NCI-H748 (cell line): ENCODE measurements at regions not wholly inside any gene's neighbourhood (a gene's known extent, or its start where the extent isn't known, plus 50 kb on each side); places are given as distances from the start of the nearest gene placed in this dataset.
"Not testable (repeated sequence)": the region's sequence is repeated elsewhere in the genome, so short reads cannot be mapped to it uniquely, and the experiment has no call there.

ENCODE experiments used
- DNase-seq: peaks from one replicate; lab custom pipeline; 2025; ENCODE audit not compliant: unreplicated experiment; lab: John Stamatoyannopoulos, UW

DNA sequence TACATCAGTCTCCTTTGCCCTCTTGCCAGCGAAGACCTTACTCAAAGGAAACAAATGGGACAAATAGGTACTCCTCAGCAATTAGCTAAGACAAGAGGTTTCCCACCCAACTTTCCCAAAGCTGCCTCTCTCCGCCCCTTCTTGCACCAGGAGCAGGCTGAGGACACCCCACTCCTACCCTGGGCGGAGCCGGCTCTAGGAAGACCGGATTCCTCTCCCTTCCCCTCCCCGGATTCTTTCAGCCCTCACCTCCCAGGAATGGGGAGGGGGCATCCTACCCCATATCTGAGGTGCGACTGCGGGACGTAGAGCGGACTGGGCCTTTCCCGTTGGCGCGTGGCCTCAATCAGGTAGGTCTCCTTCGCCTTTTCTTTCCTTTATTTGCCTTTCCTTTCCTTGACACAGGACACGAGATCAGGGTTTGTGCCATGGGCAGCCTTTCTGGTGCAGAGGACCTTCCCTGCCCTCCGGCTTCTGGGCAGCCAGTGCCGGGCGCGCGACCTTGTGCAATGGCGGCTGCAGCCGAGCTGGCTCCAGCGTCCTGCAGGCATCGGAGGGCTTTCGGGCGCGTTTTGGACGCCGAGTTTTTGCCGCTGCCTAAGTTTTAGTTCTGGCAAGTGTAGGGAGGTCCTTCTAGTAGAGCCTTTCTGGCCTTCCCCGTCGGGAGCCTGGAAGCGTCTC is 279.9 kb downstream of the PLS3 start:
- not testable (repeated sequence) for DNase-seq

DNA sequence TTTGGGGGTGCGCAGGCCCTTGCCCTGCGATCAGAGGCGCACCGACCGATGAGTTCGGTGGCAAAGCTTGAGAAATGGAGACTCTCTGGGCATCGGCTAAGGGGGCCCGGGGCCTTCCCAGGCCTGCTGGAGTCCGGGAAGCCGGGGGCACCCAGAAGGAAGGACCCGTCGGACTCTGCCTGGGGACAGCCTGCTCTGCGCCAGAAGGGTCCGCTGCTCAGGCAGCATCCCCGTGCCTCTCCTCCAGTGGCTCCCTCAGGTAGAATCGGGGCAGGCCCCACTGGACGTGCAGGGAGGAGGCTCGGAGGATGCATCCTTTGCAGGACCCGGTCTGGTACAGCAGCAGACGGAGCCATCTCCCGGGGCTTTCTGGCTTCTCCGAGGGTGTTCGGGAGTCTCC is 290.0 kb downstream of the PLS3 start:
- not testable (repeated sequence) for DNase-seq

DNA sequence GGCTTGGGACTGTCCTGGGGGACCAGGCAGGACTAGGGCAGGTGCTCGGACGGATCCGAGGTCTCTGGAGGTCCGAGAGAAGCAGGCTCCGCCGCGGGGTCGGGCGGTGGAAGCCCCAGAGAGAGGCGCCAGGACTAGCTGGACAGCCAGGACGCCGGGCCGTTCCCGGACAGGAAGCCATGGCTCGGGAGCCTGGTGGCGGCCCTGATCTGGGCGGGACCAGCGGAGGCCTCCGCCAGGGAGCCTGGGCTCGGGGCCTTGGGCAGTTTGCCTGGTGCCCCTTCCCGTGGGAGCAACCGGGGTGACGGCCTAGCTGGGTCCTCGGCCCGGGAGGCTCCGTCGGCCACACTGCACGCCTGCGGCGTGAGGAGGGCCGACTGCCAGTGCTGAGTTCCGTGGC is 292.3 kb downstream of the PLS3 start:
- DNase-seq = not testable (repeated sequence)

DNA sequence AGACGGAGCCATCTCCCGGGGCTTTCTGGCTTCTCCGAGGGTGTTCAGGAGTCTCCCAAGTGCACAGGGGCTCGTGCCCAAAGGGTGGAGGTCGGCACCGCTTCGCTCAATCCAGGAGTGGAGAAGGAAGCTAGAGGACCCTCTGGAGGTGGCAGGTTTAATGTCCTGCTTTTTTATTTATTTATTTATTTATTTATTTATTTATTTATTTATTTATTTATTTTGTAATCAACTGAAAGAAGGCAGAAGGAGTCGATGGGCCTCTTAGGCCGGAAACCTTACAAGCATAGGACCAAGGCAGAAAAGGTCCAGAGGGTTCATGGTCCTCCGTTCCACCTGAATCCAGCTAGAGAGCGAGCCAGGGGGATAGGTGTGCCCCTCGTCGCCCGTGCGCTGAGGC is 289.4 kb upstream of the AGTR2 start:
- DNase-seq = not testable (repeated sequence)

DNA sequence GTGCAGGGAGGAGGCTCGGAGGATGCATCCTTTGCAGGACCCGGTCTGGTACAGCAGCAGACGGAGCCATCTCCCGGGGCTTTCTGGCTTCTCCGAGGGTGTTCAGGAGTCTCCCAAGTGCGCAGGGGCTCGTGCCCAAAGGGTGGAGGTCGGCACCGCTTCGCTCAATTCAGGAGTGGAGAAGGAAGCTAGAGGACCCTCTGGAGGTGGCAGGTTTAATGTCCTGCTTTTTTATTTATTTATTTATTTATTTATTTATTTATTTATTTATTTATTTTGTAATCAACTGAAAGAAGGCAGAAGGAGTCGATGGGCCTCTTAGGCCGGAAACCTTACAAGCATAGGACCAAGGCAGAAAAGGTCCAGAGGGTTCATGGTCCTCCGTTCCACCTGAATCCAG is 286.4 kb upstream of the AGTR2 start:
- DNase-seq = not testable (repeated sequence)

DNA sequence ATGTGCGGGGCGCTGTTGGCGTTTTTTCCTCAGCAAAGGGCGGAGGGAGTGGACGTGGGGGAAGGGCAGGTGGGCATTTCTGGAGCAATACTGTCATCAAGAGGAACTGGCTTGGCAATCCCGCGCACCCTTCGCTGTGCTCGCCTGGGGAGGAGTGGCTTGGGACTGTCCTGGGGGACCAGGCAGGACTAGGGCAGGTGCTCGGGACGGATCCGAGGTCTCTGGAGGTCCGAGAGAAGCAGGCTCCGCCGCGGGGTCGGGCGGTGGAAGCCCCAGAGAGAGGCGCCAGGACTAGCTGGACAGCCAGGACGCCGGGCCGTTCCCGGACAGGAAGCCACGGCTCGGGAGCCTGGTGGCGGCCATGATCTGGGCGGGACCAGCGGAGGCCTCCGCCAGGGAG is 282.5 kb upstream of the AGTR2 start:
- not testable (repeated sequence) for DNase-seq

- not testable (repeated sequence) for DNase-seq
Observed at GRCh38 chrX:115888519-115888918, 282.0 kb upstream of the AGTR2 start.

DNA sequence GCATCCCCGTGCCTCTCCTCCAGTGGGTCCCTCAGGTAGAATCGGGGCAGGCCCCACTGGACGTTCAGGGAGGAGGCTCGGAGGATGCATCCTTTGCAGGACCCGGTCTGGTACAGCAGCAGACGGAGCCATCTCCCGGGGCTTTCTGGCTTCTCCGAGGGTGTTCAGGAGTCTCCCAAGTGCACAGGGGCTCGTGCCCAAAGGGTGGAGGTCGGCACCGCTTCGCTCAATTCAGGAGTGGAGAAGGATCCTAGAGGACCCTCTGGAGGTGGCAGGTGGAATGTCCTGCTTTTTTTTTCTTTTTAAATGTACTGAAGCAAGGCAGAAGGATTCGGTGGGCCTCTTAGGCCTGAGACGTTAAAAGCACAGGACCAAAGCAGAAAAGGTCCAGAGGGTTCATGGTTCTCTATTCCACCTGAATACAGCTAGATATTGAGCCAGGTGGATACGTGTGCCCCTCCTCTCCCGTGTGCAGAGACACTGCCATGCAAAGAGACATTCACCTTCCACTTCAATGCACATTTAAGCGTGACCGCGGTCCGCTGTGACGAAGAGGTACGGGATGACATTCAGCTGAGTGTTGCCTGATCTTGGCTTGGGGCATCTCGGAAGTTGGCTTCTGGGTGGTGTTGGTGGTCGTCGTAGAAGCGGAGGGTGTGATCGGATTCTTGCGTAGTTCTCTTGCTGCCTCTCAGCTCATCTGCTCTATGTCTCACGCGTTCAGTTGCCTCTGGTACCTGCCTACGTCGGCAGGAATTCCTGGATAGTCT is 281.2 kb upstream of the AGTR2 start:
- DNase-seq = no peak

GRCh38 chrX:115892056-115892708 is 278.4 kb upstream of the AGTR2 start:
- DNase-seq = no peak

DNA sequence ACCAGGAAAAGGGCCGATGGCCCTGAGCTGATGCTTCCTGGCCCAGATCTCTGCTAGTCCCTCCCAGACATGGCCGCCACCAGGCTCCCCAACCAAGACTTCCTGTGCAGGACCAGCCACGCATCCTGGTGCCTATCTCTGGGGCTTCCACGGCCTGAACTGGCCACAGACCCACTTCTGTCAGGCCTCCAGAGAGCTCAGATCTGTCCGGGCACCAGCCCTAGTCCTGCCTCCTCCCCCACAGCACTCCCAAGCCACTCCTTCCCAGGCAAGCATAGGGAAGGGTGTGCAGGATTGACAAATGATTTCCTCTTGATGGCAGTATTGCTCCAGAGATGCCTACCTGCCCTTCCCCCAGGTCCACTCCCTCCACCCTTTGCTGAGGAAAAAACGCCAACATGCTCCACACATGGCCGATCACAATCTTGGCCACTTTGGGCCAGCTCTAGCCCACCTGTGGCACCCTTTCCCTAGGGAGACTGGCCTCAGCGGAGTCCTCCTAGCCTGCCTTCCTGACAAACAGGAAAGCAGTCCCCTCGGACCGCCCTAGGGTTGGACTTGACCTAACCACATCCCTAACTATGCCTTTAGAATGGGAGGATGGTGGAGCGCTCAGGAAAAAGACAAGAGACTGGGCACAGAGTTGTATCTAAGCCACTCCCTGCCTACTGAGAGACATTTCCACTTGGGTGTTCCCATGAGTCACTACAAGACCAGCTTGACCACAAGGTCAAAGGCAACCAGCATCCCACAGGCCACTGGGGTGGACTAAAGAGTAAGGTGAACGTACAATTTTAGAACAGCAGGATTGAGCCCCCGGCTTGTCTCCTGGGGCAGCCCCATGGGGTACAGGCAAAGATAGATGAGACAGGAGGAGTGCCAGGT is 277.5 kb upstream of the AGTR2 start:
- peak; percentile 38 for DNase-seq

DNA sequence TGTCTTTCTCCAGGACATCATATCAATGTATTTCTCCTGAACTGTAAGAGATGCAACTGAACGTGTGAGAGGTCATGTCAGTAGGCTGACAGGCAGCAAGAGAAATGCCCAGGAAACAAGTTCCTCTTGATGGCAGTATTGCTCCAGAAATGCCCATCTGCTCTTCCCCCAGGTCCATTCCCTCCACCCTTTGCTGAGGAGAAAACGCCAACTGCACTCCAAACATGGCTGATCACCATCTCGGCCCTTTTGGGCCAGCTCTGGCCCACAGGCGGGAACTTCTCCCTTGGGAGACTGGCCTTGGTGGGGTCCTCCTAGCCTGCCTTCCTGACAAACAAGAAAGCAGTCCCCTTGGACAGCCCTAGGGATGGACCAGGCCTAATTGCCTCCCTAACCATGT is 276.5 kb upstream of the AGTR2 start:
- DNase-seq = peak; percentile 33

DNA sequence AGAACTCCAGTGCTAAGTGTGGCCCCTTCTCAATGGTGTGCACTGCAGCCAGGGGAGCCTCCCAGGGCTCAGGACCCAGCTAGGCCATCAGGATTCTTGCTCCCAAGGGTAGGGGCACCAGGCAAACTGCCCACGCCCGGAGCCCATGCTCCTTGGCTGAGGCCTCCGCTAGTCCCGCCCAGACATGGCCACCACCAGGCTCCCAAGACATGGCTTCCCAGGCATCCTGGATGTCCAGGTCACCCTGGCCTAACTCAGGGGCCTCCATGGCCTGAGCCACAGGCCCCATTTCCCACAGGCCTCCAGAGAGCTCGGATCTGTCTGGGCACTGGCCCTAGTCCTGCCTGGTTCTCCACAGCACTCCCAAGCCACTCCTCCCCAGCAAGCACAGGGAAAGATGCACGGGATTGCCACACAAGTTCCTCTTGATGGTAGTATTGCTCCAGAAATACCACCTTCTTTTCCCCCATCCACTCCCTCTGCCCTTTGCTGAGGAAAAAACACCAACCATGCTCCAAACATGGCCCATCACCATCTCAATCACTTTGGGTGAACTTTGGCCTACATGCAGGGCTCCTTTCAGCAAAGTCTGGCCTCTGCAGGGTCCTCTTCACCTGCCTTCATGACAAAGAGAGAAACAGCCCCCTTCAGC is 274.7 kb upstream of the AGTR2 start:
- no peak for DNase-seq

- no peak for DNase-seq
Observed at GRCh38 chrX:115896362-115896761, 274.2 kb upstream of the AGTR2 start.

DNA sequence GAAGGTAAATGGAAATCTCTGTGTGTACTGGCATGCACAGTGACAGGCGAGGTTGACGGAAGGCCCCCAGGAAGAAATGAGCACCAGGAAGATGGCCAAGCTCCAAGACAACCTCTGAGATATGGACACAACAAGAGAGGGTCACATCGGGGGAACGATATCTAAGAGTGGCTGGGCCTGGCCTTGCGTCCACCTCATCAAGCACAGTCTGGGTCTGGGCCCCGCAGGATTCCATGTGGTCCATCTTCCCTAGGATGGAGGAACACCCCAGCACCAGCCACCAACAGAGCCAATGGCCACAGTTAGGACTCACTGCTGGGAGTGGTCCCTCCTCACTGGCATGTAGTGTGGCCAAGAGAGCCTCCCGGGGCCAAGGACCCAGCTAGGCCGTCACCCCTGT is 272.6 kb upstream of the AGTR2 start:
- DNase-seq = no peak

GRCh38 chrX:115898382-115899001 is 272.1 kb upstream of the AGTR2 start:
- DNase-seq = peak; percentile 72

DNA sequence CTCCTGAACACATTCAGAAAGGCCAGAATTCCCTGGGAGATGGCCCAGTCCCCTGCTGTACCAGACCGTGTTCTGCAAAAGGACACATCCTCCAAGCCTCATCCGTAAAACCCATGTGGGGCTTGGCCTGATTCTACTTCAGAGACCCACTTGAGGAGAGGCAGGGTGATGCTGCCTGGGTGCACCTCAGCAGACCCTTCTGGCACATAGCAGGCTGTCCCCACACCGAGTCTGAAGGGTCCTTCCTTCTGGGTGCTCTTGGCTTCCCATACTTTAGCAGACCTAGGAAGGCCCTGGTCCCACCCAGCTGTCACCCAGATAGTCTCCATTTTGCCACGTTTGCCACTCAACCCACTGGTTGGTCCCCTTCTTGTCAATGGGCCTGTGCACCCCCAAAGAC is 270.1 kb upstream of the AGTR2 start:
- DNase-seq = no peak

DNA sequence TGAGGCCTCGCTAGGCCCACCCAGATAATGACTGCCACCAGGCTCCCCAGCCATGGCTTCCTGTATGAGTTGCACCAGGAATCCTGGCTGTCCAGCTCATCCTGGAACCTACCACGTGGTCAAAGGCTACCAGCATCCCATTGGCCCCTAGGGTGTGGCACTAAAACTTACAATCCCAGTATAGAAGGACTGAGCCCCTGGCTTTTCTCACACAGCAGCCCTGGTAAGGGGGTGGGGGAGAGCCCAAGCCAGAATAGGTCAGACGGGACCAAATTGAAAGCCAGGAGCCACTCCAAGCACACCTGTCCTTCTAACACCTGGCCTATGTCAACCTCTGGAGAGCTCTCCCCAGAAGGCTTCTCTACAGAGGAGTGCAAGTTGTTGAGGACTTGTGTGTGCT is 269.3 kb upstream of the AGTR2 start:
- DNase-seq = no peak

GRCh38 chrX:115902995-115903394 is 267.5 kb upstream of the AGTR2 start:
- DNase-seq = no peak

GRCh38 chrX:115906276-115906675 is 264.3 kb upstream of the AGTR2 start:
- DNase-seq = no peak

DNA sequence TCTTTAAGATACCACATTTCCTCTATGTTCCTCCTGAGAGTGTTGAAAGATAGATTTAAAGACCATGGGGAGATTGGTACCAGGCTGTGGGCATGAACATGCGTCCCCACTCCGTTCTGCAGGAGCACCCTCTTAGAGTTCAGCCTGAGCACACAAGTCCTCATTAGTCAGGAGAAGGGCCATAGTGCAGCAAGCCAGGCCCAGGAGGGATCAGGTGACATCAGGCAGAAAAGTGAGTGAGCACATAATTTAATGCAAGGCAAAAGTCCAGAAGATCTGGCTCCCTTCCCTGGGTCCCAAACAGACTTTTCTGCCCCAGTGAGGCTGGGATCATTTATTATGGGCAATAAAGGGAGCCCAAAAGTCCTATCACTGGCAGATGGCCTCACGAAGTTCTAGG is 263.7 kb upstream of the AGTR2 start:
- DNase-seq = no peak
